PFSK-1 (cell line): ENCODE measurements at regions not wholly inside any gene's neighbourhood (a gene's known extent, or its start where the extent isn't known, plus 50 kb on each side); places are given as distances from the start of the nearest gene placed in this dataset.

ENCODE experiments used
- FOXP2 ChIP-seq: optimal IDR thresholded peaks from 2 replicates; pipeline ENCODE3; 2011; ENCODE audit warnings: borderline replicate concordance, control low read depth, inconsistent platforms; ENCODE audit not compliant: insufficient read depth; ENCODE audit errors: extremely low read length, extremely low read depth
- POLR2AphosphoS5 ChIP-seq: IDR thresholded peaks from 2 replicates; pipeline ENCODE4 v1.6.1; 2012; ENCODE audit warnings: low read depth, mild to moderate bottlenecking, control low read depth, low read length, moderate library complexity
- REST ChIP-seq, 2 experiments: IDR thresholded peaks; 2 replicates each; pipeline versions ENCODE4 v1.6.1 to v1.8.0; 2011 to 2012; ENCODE audit warnings: low read depth in 2 of 2, low read length in 2 of 2, control low read depth in 1 of 2, inconsistent platforms in 1 of 2, mild to moderate bottlenecking in 1 of 2, moderate library complexity in 1 of 2; ENCODE audit not compliant: insufficient read depth in 1 of 2
- SIN3A ChIP-seq: IDR thresholded peaks from 2 replicates; pipeline ENCODE4 v1.6.1; 2012; ENCODE audit warnings: mild to moderate bottlenecking, low read length, moderate library complexity, borderline replicate concordance; ENCODE audit not compliant: insufficient read depth
- TAF1 ChIP-seq: IDR thresholded peaks from 2 replicates; pipeline ENCODE4 v1.6.1; 2012; ENCODE audit warnings: low read length, control low read depth, borderline replicate concordance; ENCODE audit not compliant: insufficient read depth

GRCh38 chr2:161070693-161071479, 89.3 kb upstream of the TANK start:
- TF ChIP-seq POLR2AphosphoS5 = no peak
- TF ChIP-seq SIN3A = no peak
- TF ChIP-seq TAF1 = no peak
- TF ChIP-seq FOXP2 = no peak
- TF ChIP-seq REST (IDR thresholded peaks at IDR 0.05; ENCODE audit: insufficient read depth in 1 of 2, low read depth in 2 of 2, low read length in 2 of 2) = no peak

GRCh38 chr2:161075701-161076100, 84.5 kb upstream of the TANK start:
- TF ChIP-seq SIN3A (no peak), REST (IDR thresholded peaks at IDR 0.05; ENCODE audit: insufficient read depth in 1 of 2, low read depth in 2 of 2, low read length in 2 of 2) (no peak)

- no peak for TF ChIP-seq POLR2AphosphoS5
- no peak for TF ChIP-seq FOXP2
- TF ChIP-seq TAF1 = no peak
- no peak for TF ChIP-seq SIN3A
- TF ChIP-seq REST (IDR thresholded peaks at IDR 0.05; ENCODE audit: insufficient read depth in 1 of 2, low read depth in 2 of 2, low read length in 2 of 2) = no peak
Observed at GRCh38 chr2:161076936-161077335, 83.3 kb upstream of the TANK start.

GRCh38 chr2:161077367-161078210, 82.6 kb upstream of the TANK start:
- TF ChIP-seq FOXP2 = no peak
- TF ChIP-seq POLR2AphosphoS5 = no peak
- no peak for TF ChIP-seq REST (IDR thresholded peaks at IDR 0.05; ENCODE audit: insufficient read depth in 1 of 2, low read depth in 2 of 2, low read length in 2 of 2)
- TF ChIP-seq TAF1 = no peak
